CD8-positive, alpha-beta memory T cell (primary cell): ENCODE measurements at regions not wholly inside any gene's neighbourhood (a gene's known extent, or its start where the extent isn't known, plus 50 kb on each side); places are given as distances from the start of the nearest gene placed in this dataset.

Source experiments
- CTCF ChIA-PET: fragments of 350-600 bp; sonication (Branson Sonifier 250); formaldehyde crosslinking; loops from one replicate; lab custom pipeline; 2021; ENCODE audit warnings: antibody characterized with exemption; lab: Charles Lee
- POLR2A ChIA-PET: fragments of 350-600 bp; sonication (Branson Sonifier 250); formaldehyde crosslinking; loops from one replicate; lab custom pipeline; 2021; ENCODE audit warnings: antibody characterized with exemption; lab: Charles Lee
- DNase-seq, 5 donors: peaks; one replicate each; pipeline versions ENCODE4 v3.0.0 to v3.0.0-alpha.2; 2020 to 2022; ENCODE audit warnings: mixed read lengths in 1 of 5
- H3K27ac ChIP-seq: one replicate; pipeline ENCODE4 v1.7.0; 2013; ENCODE audit warnings: low read depth, mild to moderate bottlenecking, low read length, moderate library complexity
- H3K27me3 ChIP-seq: 2 replicates; pipeline ENCODE4 v1.7.0; 2013; ENCODE audit warnings: low read length, mild to moderate bottlenecking; ENCODE audit not compliant: insufficient read depth, poor library complexity, severe bottlenecking
- H3K36me3 ChIP-seq: 2 replicates; pipeline ENCODE4 v1.7.0; 2013; ENCODE audit warnings: mild to moderate bottlenecking, low read length, moderate library complexity; ENCODE audit not compliant: insufficient read depth
- H3K4me1 ChIP-seq: 2 replicates; pipeline ENCODE4 v1.7.0; 2013; ENCODE audit warnings: mild to moderate bottlenecking, low read length, moderate library complexity; ENCODE audit not compliant: insufficient read depth
- H3K4me3 ChIP-seq: 2 replicates; pipeline ENCODE4 v1.7.0; 2013; ENCODE audit warnings: mild to moderate bottlenecking, low read length
- H3K9me3 ChIP-seq: 2 replicates; pipeline ENCODE4 v1.7.0; 2013; ENCODE audit warnings: mild to moderate bottlenecking, low read length
- H3K27ac Mint-ChIP-seq, 8 donors: one replicate each; pipeline ENCODE4 v1.8.0; 2020 to 2021; ENCODE audit warnings: mixed read lengths in 8 of 8, mild to moderate bottlenecking in 6 of 8, inconsistent platforms in 3 of 8, moderate library complexity in 3 of 8
- H3K27me3 Mint-ChIP-seq, 2 donors: one replicate each; pipeline ENCODE4 v1.8.0; 2020 to 2021; ENCODE audit warnings: mixed read lengths in 2 of 2, mild to moderate bottlenecking in 1 of 2, moderate library complexity in 1 of 2
- H3K36me3 Mint-ChIP-seq, 3 donors: one replicate each; pipeline ENCODE4 v1.8.0; 2020 to 2021; ENCODE audit warnings: mixed read lengths in 3 of 3, inconsistent platforms in 1 of 3, mild to moderate bottlenecking in 1 of 3
- H3K4me1 Mint-ChIP-seq, 3 donors: one replicate each; pipeline ENCODE4 v1.8.0; 2020 to 2021; ENCODE audit warnings: mixed read lengths in 3 of 3, inconsistent platforms in 1 of 3, mild to moderate bottlenecking in 1 of 3
- H3K4me3 Mint-ChIP-seq, 7 donors: one replicate each; pipeline ENCODE4 v1.8.0; 2020 to 2021; ENCODE audit warnings: mixed read lengths in 7 of 7, mild to moderate bottlenecking in 6 of 7, moderate library complexity in 4 of 7, inconsistent platforms in 2 of 7
- H3K9me3 Mint-ChIP-seq, 5 donors: one replicate each; pipeline ENCODE4 v1.8.0; 2020 to 2022; ENCODE audit warnings: mixed read lengths in 5 of 5, mild to moderate bottlenecking in 3 of 5, moderate library complexity in 2 of 5, inconsistent platforms in 1 of 5

- H3K4me1 Mint-ChIP-seq: peaks cover 0 to 4% (median 0%) of the 10 kb centered on the region in 3 donors
- Histone ChIP-seq H3K4me3 (no peak overlapping the region), H3K27ac (no peak overlapping the region), H3K36me3 (no peaks in the 10 kb centered on the region), H3K4me1 (no peaks in the 10 kb centered on the region), H3K27me3 (no peaks in the 10 kb centered on the region), H3K9me3 (no peaks in the 10 kb centered on the region)
- ChIA-PET CTCF (no interaction called here), POLR2A (no interaction called here)
- no peaks in the 10 kb centered on the region for H3K27me3 Mint-ChIP-seq
- no peak overlapping the region for H3K4me3 Mint-ChIP-seq
- DNase-seq: no peak
- H3K9me3 Mint-ChIP-seq: no peaks in the 10 kb centered on the region
- no peaks in the 10 kb centered on the region for H3K36me3 Mint-ChIP-seq
- H3K27ac Mint-ChIP-seq: no peak overlapping the region
These were observed 779.9 kb upstream of the ACO1 start for GRCh38 chr9:31604531-31604930.

DNA sequence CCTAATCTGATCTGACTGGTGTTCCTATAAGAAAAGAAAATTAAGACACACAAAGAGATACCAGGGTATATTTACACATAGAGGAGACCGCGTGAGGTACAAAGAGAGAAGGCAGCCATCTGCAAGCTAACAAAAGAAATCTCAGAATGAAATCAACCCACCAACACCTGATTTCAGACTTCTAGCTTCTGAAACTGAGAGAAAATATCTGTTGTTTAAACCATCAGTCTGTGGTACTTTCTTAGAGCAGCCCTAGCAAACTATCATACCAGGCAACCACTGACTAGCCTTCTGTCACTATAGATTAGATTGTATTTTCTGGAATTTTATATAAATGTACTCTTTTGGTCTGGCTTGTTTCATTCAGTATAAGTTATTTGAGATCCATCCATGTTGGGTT, 779.3 kb upstream of the ACO1 start:
- Mint-ChIP-seq H3K36me3 (no peaks in the 10 kb centered on the region), H3K4me3 (no peak overlapping the region), H3K4me1 (peaks cover 0 to 4% (median 0%) of the 10 kb centered on the region in 3 donors), H3K27me3 (peaks cover 0 to 2% of the 10 kb centered on the region in 2 donors), H3K9me3 (no peaks in the 10 kb centered on the region), H3K27ac (no peak overlapping the region)
- POLR2A ChIA-PET: no interaction called here
- CTCF ChIA-PET: no interaction called here
- Histone ChIP-seq H3K4me1 (no peaks in the 10 kb centered on the region), H3K36me3 (no peaks in the 10 kb centered on the region), H3K27me3 (no peaks in the 10 kb centered on the region), H3K9me3 (no peaks in the 10 kb centered on the region), H3K27ac (no peak overlapping the region), H3K4me3 (no peak overlapping the region)
- DNase-seq: no peak

DNA sequence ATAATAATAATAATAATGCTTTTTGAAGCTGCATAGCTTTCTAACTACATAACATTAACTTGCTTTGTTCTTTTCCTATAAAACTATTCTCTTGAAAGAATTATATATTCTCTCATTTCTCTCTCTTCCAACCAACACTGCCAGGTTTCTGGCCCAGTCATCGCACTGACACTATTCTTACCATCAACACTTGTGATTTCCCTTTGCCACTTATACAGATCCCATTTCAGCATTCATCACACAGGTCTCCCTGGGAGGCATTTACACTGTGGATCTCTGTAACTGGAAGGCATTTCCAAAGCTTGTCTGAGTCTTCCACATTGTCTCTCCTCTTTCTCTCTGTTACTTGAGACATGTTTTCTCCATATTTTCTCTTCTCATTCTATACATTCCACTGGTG, 777.8 kb upstream of the ACO1 start:
- no peak overlapping the region for H3K4me3 Mint-ChIP-seq
- CTCF ChIA-PET: no interaction called here
- peaks cover 0 to 4% (median 0%) of the 10 kb centered on the region in 5 donors for H3K9me3 Mint-ChIP-seq
- Histone ChIP-seq H3K36me3 (no peaks in the 10 kb centered on the region), H3K27me3 (no peaks in the 10 kb centered on the region), H3K9me3 (no peaks in the 10 kb centered on the region), H3K27ac (no peak overlapping the region), H3K4me3 (no peak overlapping the region), H3K4me1 (no peaks in the 10 kb centered on the region)
- no peak overlapping the region for H3K27ac Mint-ChIP-seq
- H3K27me3 Mint-ChIP-seq: peaks cover 0 to 2% of the 10 kb centered on the region in 2 donors
- H3K4me1 Mint-ChIP-seq: no peaks in the 10 kb centered on the region
- no peak for DNase-seq
- POLR2A ChIA-PET: no interaction called here
- no peaks in the 10 kb centered on the region for H3K36me3 Mint-ChIP-seq

- Mint-ChIP-seq H3K4me1 (no peaks in the 10 kb centered on the region), H3K27me3 (peaks cover 0 to 2% of the 10 kb centered on the region in 2 donors), H3K9me3 (peaks cover 0 to 4% (median 0%) of the 10 kb centered on the region in 5 donors), H3K27ac (no peak overlapping the region), H3K4me3 (no peak overlapping the region), H3K36me3 (no peaks in the 10 kb centered on the region)
- no peak for DNase-seq
- no peak overlapping the region for H3K27ac ChIP-seq
- no peaks in the 10 kb centered on the region for H3K36me3 ChIP-seq
- CTCF ChIA-PET: no interaction called here
- POLR2A ChIA-PET: no interaction called here
- no peaks in the 10 kb centered on the region for H3K27me3 ChIP-seq
- H3K9me3 ChIP-seq: no peaks in the 10 kb centered on the region
- H3K4me3 ChIP-seq: no peak overlapping the region
- H3K4me1 ChIP-seq: no peaks in the 10 kb centered on the region
These were observed 776.0 kb upstream of the ACO1 start for GRCh38 chr9:31608416-31608815.

GRCh38 chr9:31608881-31609280, 775.6 kb upstream of the ACO1 start:
- Histone ChIP-seq H3K36me3 (no peaks in the 10 kb centered on the region), H3K27ac (no peak overlapping the region), H3K4me3 (no peak overlapping the region), H3K27me3 (no peaks in the 10 kb centered on the region), H3K4me1 (no peaks in the 10 kb centered on the region), H3K9me3 (no peaks in the 10 kb centered on the region)
- Mint-ChIP-seq H3K36me3 (no peaks in the 10 kb centered on the region), H3K27ac (no peak overlapping the region), H3K4me1 (no peaks in the 10 kb centered on the region), H3K4me3 (no peak overlapping the region), H3K27me3 (peaks cover 0 to 2% of the 10 kb centered on the region in 2 donors), H3K9me3 (peaks cover 0 to 4% (median 0%) of the 10 kb centered on the region in 5 donors)
- ChIA-PET CTCF (no interaction called here), POLR2A (no interaction called here)
- no peak for DNase-seq

DNA sequence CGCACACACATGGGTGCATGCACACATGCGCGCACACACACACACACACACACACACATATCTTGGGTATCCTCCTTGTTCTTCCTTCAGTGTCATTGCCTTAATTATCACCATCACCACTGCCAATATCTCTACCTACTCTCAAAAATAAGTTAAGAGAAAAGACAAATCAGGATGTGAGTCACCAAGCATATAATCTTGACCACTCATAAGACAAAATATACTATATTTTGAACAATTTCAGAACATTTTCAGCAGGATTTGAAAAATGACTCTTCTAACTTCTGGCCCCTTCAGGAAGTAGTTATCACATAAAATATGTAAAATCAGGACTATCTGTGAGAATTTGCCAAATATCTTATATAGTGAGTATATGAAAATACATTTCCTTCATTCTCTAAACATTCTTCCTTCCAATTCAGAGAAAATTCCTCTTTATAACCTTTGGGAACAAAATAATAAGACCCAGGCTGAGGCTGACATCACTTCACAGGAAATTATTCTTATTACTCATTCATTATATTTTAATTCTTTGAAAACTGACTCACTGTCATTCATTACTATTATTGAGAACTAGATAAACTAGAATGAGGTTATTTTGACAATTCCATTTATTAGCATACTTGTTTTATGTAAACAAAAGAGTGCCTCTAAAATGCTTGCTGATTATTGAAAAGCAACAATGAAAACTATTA, 772.0 kb upstream of the ACO1 start:
- Mint-ChIP-seq H3K4me1 (no peaks in the 10 kb centered on the region), H3K27me3 (peaks cover 0 to 2% of the 10 kb centered on the region in 2 donors), H3K9me3 (peaks cover 0 to 4% (median 0%) of the 10 kb centered on the region in 5 donors), H3K27ac (no peak overlapping the region), H3K4me3 (no peak overlapping the region), H3K36me3 (no peaks in the 10 kb centered on the region)
- Histone ChIP-seq H3K9me3 (no peaks in the 10 kb centered on the region), H3K36me3 (no peaks in the 10 kb centered on the region), H3K27me3 (no peaks in the 10 kb centered on the region), H3K4me3 (no peak overlapping the region), H3K4me1 (no peaks in the 10 kb centered on the region), H3K27ac (no peak overlapping the region)
- no peak for DNase-seq
- CTCF ChIA-PET: no interaction called here
- POLR2A ChIA-PET: no interaction called here

- H3K27ac ChIP-seq: no peak overlapping the region
- no peak overlapping the region for H3K4me3 ChIP-seq
- peaks cover 0 to 8% (median 0%) of the 10 kb centered on the region in 3 donors for H3K4me1 Mint-ChIP-seq
- CTCF ChIA-PET: no interaction called here
- no peak overlapping the region for H3K4me3 Mint-ChIP-seq
- H3K9me3 Mint-ChIP-seq: peaks cover 0 to 2% (median 0%) of the 10 kb centered on the region in 5 donors
- no peaks in the 10 kb centered on the region for H3K36me3 Mint-ChIP-seq
- no peak overlapping the region for H3K27ac Mint-ChIP-seq
- no peaks in the 10 kb centered on the region for H3K27me3 Mint-ChIP-seq
- no peaks in the 10 kb centered on the region for H3K4me1 ChIP-seq
- DNase-seq: no peak
- H3K36me3 ChIP-seq: no peaks in the 10 kb centered on the region
- no peaks in the 10 kb centered on the region for H3K27me3 ChIP-seq
- no peaks in the 10 kb centered on the region for H3K9me3 ChIP-seq
- POLR2A ChIA-PET: no interaction called here
These were observed 768.5 kb upstream of the ACO1 start for GRCh38 chr9:31615966-31616365.

DNA sequence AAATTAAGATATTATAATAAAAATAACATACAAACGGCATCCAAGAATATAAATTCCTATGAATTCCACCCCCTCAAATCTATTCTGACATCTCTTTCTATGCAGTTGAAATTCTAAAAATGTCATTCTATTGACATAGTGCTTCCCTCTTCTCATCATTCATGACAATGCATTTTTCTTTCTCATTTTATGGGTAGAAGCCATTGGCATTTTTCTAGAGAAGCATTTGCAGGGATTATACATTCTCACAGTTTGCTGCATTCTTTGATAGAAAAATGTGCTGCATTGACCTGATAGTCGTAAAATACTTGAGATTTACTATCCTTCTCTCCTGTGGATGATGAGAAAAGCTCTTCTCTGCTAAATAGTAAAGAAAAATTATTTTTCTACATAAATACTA, 760.9 kb upstream of the ACO1 start:
- H3K9me3 Mint-ChIP-seq: peaks cover 0 to 4% (median 0%) of the 10 kb centered on the region in 5 donors

More for the DNA sequence above, 760.9 kb upstream of the ACO1 start:
- Mint-ChIP-seq H3K36me3 (no peaks in the 10 kb centered on the region), H3K27ac (no peak overlapping the region), H3K4me3 (no peak overlapping the region), H3K27me3 (no peaks in the 10 kb centered on the region), H3K4me1 (peaks cover 0 to 8% (median 0%) of the 10 kb centered on the region in 3 donors)
- no peak for DNase-seq
- Histone ChIP-seq H3K27ac (no peak overlapping the region), H3K36me3 (no peaks in the 10 kb centered on the region), H3K4me1 (no peaks in the 10 kb centered on the region), H3K27me3 (no peaks in the 10 kb centered on the region), H3K9me3 (no peaks in the 10 kb centered on the region), H3K4me3 (no peak overlapping the region)
- CTCF ChIA-PET: no interaction called here
- POLR2A ChIA-PET: no interaction called here
